ENCODE measurements at regions not wholly inside any gene's neighbourhood (a gene's known extent, or its start where the extent isn't known, plus 50 kb on each side); places are given as distances from the start of the nearest gene placed in this dataset.

- TF ChIP-seq CTCF (conservative IDR thresholded peaks at IDR 0.05; ENCODE audit: low read depth, low read length): no peak
- no peak for TF ChIP-seq EZH2 (IDR thresholded peaks at IDR 0.05; ENCODE audit: low read length, unreplicated experiment)
- TF ChIP-seq EZH2phosphoT487 (IDR thresholded peaks at IDR 0.05; ENCODE audit: borderline replicate concordance, low read length): no peak
These were observed 301.1 kb upstream of the CDH11 start for GRCh38 chr16:65422934-65423333.
